ENCODE measurements at regions not wholly inside any gene's neighbourhood (a gene's known extent, or its start where the extent isn't known, plus 50 kb on each side); places are given as distances from the start of the nearest gene placed in this dataset.

- TF ChIP-seq POLR2A (IDR thresholded peaks at IDR 0.05; ENCODE audit: low read length) (no peak), GATA1 (IDR thresholded peaks at IDR 0.05; ENCODE audit: low read depth, low read length) (no peak)
These were observed 465.2 kb downstream of the LRRC70 start for GRCh38 chr5:63043792-63044191.
